ENCODE measurements at regions not wholly inside any gene's neighbourhood (a gene's known extent, or its start where the extent isn't known, plus 50 kb on each side); places are given as distances from the start of the nearest gene placed in this dataset.
A peak's percentile ranks its signal among the peaks of the same experiment; 100 is the strongest.

DNA sequence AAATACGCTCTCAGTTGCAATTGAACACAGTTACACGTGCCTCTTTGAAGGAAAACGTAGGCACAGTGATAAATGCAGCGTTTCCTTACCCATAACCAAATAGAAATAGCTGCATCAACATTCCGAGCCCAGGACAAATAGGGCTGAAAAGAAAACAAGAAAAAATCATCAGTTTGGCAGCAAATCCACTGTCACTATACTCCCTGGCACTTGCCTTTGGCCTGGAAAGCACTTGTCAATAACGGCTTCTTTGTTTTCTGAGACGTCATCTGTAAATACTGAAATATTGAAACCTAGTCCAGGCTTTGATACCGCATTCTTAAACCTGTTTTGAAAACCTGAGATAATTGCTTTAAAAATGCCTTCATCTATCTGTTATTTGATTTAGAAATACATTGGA lies 167.2 kb upstream of the AKR1E2 start:
- DNase-seq = no peak

DNA sequence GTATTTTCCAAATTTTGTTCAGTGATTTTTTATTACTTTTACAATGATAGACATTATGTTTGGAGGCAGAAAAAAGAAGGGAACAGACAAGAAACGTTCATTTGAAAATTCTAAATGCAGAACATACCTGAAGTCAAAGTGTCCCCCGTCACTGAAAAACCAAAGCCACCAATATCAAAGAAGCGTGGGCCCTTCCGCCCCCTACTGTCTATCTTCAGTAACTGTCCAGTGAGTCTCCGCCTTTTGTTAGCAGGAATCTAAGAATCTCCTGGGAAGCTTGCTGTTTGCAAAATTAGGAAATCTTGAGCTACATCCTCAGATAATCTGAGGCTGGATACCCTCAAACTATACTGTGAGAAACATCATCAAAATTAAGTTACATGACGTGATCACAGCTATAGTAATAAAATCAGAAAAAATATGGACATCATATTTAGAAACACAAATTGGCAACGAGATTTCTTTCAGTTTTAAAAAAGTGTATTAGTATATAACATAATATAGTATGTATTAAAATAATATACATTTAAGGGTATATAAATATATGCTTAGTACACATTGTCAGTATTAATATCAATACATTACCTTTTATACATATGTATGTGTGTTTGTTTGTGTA lies 169.3 kb upstream of the AKR1E2 start:
- peak; percentile 38 for DNase-seq

DNA sequence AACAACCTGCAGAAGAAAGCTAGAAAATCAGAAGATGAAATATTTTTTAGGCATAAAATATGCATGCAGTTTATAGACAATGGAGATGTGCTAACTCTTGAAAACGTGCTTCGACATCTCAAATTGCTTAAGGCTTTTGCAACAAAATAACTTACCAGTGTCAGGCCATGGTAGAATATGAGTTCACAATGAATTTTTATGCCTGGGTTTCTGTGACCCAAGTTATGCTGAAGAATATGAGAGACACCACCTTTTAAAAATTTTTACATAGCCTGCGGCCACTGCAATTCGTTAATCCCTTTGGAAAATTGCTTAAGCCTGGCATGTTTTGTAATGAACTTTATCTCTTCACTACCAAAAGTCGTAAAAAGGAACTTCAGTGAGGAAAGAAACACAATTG lies 170.1 kb upstream of the AKR1E2 start:
- DNase-seq = no peak

DNA sequence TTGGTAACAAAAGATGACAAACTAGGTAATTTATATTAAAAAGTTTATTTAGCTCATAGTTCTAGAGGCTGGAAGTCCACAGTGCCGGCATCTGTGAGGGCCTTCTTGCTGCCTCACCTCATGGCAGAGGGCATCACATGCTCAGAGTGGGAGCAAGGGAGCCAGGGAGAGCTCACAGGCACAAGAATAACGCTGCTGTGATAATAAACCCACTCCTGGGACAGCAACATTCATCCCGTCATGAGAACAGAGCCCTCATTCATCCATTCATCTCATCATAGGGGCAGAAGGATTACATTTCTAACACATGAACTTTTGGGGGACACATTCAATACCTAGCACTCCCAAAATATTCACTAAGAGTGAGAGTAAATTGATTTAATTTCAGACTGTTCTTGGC lies 170.6 kb upstream of the AKR1E2 start:
- no peak for DNase-seq

DNA sequence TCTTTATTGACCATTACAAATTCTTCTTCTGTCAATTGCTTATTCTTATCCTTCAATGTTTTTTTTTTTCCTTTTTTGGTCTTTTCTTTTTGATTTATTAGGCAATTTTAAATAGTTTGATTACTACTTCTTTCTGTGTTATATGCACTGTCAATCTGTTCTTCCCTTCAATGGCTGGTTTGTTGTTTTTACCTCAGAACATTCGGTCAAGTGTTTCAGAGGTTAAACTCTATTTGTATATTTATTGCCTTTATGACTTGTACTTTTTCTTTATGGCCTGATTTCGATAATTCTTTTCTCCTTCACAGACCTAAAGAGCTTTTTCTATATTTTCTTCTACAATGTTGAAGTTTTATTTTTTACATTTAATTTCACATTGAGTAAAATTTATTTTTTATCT lies 171.5 kb upstream of the AKR1E2 start:
- DNase-seq = no peak

GRCh38 chr10:4653160-4653559 lies 172.8 kb upstream of the AKR1E2 start:
- no peak for DNase-seq

- DNase-seq = no peak
Observed at GRCh38 chr10:4652111-4653010, 173.6 kb upstream of the AKR1E2 start.

DNA sequence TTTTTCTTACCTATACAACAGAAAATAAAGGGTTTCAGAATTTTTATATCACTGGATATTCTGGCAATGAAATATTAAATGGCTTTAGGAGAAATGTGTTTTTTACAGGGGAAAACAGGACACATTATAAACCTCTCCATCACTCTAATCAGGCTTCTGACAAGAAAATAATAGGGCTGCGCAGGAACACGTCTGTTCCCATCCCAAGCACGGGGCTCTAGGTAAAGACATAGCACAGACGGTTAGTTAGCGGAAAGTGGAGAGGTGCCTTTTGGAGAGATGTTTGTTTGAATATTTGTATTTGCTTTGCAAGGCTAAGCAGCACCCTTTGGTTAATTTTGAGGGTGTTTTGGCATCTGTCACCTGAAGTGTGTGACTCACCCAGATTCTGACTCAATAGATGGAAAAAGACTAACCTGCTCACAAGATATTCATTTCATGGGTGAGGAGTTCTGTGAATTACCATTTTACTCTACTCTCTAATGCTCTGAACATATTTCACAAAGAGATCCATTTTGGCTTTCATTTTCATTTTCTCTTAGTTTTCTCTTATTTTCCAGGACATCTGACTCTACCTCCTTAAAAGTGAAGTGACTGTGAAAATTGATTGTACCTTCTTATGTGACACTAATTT lies 174.5 kb upstream of the AKR1E2 start:
- no peak for DNase-seq

DNA sequence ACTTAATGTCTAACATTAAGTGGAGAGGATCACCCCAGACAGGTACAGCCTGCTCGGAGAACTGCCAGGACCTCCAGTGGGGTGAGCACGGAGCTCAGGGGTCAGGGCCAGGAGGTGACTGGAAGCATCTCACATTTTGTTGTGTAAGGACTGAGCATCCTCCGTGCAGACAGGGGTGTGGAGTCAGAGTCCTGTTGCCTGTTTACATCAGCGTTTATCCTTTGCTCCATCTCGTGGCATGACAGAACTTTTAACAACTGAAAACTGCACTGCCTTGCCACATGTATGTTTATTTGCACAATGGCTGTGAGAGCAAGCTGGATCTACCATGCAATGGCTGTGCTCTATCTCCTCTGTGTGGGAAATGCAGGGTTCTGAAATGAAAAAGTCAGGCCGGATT lies 175.4 kb upstream of the AKR1E2 start:
- no peak for DNase-seq

- no peak for DNase-seq
Observed at GRCh38 chr10:4649886-4650508, 176.0 kb upstream of the AKR1E2 start.

DNA sequence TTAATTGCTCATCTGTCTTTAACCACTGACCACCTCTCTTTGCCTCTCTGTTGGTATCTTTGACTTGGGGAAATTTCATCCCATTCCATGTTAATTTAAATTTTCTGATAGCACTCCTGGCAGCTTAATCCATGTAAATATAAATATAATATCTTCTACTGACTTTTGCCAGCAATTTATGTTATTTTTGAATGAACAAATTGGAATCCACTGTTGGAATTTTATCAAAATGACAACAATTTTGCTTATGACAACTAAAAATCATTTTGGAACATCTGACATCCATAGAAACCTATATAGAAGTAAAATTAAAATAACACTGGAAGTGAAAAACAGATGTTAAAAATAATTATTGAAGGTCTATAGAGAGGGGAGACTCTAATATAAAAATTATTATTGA lies 176.5 kb upstream of the AKR1E2 start:
- DNase-seq = no peak

DNA sequence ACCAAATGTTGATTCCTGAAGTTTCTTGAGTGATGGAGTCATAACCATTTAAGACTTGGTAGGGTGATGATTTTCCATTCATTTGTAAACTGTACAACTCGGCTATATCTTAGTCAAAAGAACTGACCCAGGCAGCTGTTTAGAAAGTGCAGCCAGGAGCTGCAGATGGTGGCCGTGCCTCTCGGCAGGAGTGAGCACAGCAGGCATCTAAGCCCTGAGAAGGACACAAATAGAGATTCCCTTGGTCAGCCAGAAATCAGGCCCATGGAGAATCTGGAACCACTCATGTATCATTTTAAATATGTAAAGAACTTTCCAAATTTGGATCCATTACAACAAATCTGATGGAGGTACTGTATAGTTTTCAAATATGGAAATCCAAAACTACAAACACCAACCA lies 177.0 kb upstream of the AKR1E2 start:
- DNase-seq = no peak

GRCh38 chr10:4647109-4647785 lies 178.8 kb upstream of the AKR1E2 start:
- DNase-seq = no peak

- no peak for DNase-seq
Observed at GRCh38 chr10:4646547-4646946, 179.5 kb upstream of the AKR1E2 start.

DNA sequence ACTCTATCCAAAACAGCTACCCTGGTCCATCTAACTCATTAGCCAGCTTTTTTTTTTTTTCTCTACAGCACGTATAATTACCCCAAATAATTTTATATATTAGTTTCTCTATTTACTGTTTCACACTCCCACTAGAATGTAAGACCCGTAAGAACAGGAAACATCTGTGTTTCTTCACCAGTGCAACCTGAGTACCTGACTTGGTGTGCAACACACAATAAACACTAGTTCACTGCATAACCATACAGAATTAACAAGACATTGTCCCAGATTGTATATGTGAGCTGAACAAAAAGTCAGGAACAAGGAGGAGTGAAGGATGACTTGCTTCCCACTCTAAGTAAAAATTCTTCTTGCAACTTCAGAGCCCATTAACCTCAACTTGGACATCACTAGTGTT lies 180.2 kb upstream of the AKR1E2 start:
- DNase-seq = no peak

DNA sequence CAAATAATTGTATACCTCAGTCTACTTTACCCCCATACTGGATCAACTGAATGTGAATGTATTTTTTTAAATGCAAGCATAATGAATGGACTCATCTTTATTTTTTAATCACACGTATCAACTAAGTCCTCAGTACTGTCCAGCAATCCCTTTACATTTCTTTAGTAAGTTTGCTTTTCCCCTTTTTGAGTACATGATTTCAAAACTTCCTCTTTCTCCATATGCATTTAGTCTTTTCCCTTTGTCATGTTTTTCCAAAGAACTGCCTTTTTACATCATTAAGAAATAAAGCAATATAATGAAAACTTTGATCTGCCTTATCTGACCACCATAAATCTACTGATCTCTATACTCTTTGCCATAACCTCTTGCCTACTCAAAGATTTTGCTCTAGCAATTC lies 182.5 kb upstream of the AKR1E2 start:
- peak; percentile 54 for DNase-seq

- no peak for DNase-seq
Observed at GRCh38 chr10:4639960-4640359, 186.0 kb upstream of the AKR1E2 start.

DNA sequence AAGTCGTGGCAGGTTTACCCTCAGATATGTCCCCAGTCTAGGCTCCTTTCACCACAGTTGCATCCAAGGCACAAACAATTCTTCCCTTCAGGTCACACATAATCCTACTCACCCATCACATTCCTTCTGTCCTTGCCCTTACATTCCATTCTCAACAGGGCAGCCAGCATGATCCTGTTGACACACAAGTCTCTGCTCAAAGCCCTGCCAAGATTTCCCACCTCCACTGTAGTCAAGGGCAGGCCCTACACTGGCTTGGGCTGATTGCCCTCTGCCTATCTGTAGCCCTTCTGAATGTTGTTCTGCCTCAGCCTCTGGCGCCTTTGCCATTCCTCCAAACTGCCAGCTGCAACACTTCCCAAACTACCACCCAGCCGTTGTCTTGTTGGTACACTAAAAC lies 187.9 kb upstream of the AKR1E2 start:
- no peak for DNase-seq

DNA sequence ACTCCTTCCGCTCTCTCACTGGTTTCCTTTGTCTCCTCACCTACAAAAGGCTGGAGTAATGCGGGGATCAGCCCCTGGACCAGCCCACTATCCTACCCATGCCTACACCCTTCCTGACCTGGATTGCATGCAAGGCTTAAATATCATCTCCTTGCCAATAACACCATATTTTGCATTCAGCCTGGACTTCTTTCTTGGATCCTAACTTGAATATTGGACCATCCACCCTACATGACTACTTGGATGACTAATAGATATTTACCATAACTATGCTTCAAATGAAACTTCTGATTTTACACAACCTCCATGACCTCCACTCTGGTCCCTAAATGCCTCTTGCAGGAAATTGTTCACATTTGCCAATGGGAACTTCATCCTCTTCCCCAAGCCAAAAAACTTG lies 188.3 kb upstream of the AKR1E2 start:
- DNase-seq = no peak

- no peak for DNase-seq
Observed at GRCh38 chr10:4635883-4636282, 190.1 kb upstream of the AKR1E2 start.

GRCh38 chr10:4635388-4635787 lies 190.6 kb upstream of the AKR1E2 start:
- DNase-seq = no peak

- no peak for DNase-seq
Observed at GRCh38 chr10:4633776-4634175, 192.2 kb upstream of the AKR1E2 start.

GRCh38 chr10:4633186-4633585 lies 192.8 kb upstream of the AKR1E2 start:
- no peak for DNase-seq
